K562 (cell line): ENCODE measurements at regions not wholly inside any gene's neighbourhood (a gene's known extent, or its start where the extent isn't known, plus 50 kb on each side); places are given as distances from the start of the nearest gene placed in this dataset.
A peak's percentile ranks its signal among the peaks of the same experiment; 100 is the strongest.

ENCODE experiments used
- ATAC-seq: fragments of 200-7000 bp; cut with Tn5 transposase; 3 replicates; pipeline ENCODE4 v1.9.1; 2020; ENCODE audit warnings: moderate library complexity
- BruUV-seq: library from RNA; stranded (reverse); fragments of 400-500 nt; replicated peaks from 2 replicates; lab custom pipeline; 2021; lab: Mats Ljungman, UMichigan
- CTCF ChIA-PET: fragments of 300-600 bp; formaldehyde crosslinking; extraction: SDS; loops from one replicate; lab custom pipeline; 2021; ENCODE audit warnings: low intra/inter-chr PET ratio; lab: Yijun Ruan, JAX
- POLR2A ChIA-PET: fragments of 300-600, 350-650 bp; sonication (Branson Sonifier 250); formaldehyde crosslinking; extraction: SDS; loops from one replicate; lab custom pipeline; 2021; ENCODE audit warnings: antibody characterized with exemption, inconsistent platforms; lab: Yijun Ruan, JAX
- DNase-seq, 4 experiments: peaks; one replicate each; pipeline versions ENCODE4 v3.0.0 to v3.0.0-alpha.2; 2011 to 2018; ENCODE audit warnings: low spot score in 3 of 4, mixed read lengths in 3 of 4; ENCODE audit errors: extremely low read depth in 1 of 4
- FAIRE-seq: peaks from 2 replicates; lab custom pipeline; 2011; peaks lifted over from hg19 to GRCh38; lab: Jason Lieb, UNC
- H2AFZ ChIP-seq: 2 replicates; pipeline ENCODE4 v1.6.0; 2011; ENCODE audit warnings: low read depth, low read length, control low read depth, inconsistent platforms
- H3K27ac ChIP-seq: fragments of 200-600 bp; 3 replicates; pipeline ENCODE4 v1.8.0; 2011; ENCODE audit warnings: low read depth, mild to moderate bottlenecking, control low read depth, inconsistent platforms, low read length, moderate library complexity, mixed read lengths; ENCODE audit errors: extremely low read depth
- H3K27me3 ChIP-seq, 2 experiments: fragments of 300-600 bp in 1 of 2; 2 replicates in 1 of 2; 3 replicates in 1 of 2; pipeline versions ENCODE4 v1.6.0 to v1.8.0; 2011; ENCODE audit warnings: inconsistent platforms in 2 of 2, low read length in 2 of 2, mild to moderate bottlenecking in 1 of 2, mixed read lengths in 1 of 2, moderate library complexity in 1 of 2; ENCODE audit not compliant: control insufficient read depth in 2 of 2, insufficient read depth in 2 of 2
- H3K36me3 ChIP-seq: fragments of 300-600 bp; 3 replicates; pipeline ENCODE4 v1.8.0; 2011; ENCODE audit warnings: mild to moderate bottlenecking, low read length, inconsistent platforms; ENCODE audit not compliant: control insufficient read depth, insufficient read depth
- H3K4me1 ChIP-seq, 2 experiments: fragments of 200-600 bp in 1 of 2; replicated peaks in 1 of 2; 2 replicates in 1 of 2; 3 replicates in 1 of 2; pipeline versions ENCODE4 v1.5.1 to v1.8.0; 2011; ENCODE audit warnings: inconsistent platforms in 2 of 2, low read length in 2 of 2, mild to moderate bottlenecking in 1 of 2, mixed read lengths in 1 of 2, moderate library complexity in 1 of 2; ENCODE audit not compliant: control insufficient read depth in 2 of 2, insufficient read depth in 2 of 2
- H3K4me2 ChIP-seq: 2 replicates; pipeline ENCODE4 v1.6.1; 2011; ENCODE audit warnings: low read length, control low read depth, inconsistent platforms, mixed read lengths; ENCODE audit not compliant: insufficient read depth
- H3K4me3 ChIP-seq: fragments of 200-600 bp; sonication (generic), shearing (Covaris generic); 2 replicates; pipeline ENCODE4 v1.5.1; 2016; ENCODE audit warnings: control low read depth, inconsistent platforms
- H3K79me2 ChIP-seq: fragments of 200-600 bp; 3 replicates; pipeline ENCODE4 v1.8.0; 2011; ENCODE audit warnings: low read length, inconsistent platforms; ENCODE audit not compliant: control insufficient read depth, insufficient read depth
- H3K9ac ChIP-seq, 2 experiments: 2 replicates each; pipeline versions ENCODE4 v1.6.0 to v1.6.1; 2011; ENCODE audit warnings: low read depth in 2 of 2, low read length in 2 of 2, control low read depth in 1 of 2, inconsistent platforms in 1 of 2, mild to moderate bottlenecking in 1 of 2, mixed read lengths in 1 of 2; ENCODE audit not compliant: insufficient read depth in 1 of 2
- H3K9me1 ChIP-seq: one replicate; pipeline ENCODE4 v1.6.0; 2011; ENCODE audit warnings: inconsistent platforms, mild to moderate bottlenecking, low read length, moderate library complexity; ENCODE audit not compliant: control insufficient read depth, insufficient read depth
- H3K9me3 ChIP-seq: replicated peaks from 2 replicates; pipeline ENCODE4 v1.5.1; 2011; ENCODE audit warnings: low read depth, low read length, inconsistent platforms; ENCODE audit not compliant: control insufficient read depth, insufficient read depth
- H4K20me1 ChIP-seq: replicated peaks from 2 replicates; pipeline ENCODE4 v1.6.1; 2011; ENCODE audit warnings: low read length, inconsistent platforms, mixed read lengths; ENCODE audit not compliant: control insufficient read depth, insufficient read depth
- ARNT ChIP-seq, 2 experiments: fragments of 450-650 bp; IDR thresholded peaks; 2 replicates each; pipeline ENCODE4 v1.6.1; 2016; ENCODE audit warnings: mild to moderate bottlenecking in 1 of 2
- BCLAF1 ChIP-seq, 2 experiments: fragments of 450-650 bp in 1 of 2; IDR thresholded peaks; 2 replicates each; pipeline ENCODE4 v1.6.1; 2011 to 2017; ENCODE audit warnings: low read depth in 2 of 2, antibody characterized with exemption in 1 of 2, borderline replicate concordance in 1 of 2, low read length in 1 of 2, mild to moderate bottlenecking in 1 of 2, mixed read lengths in 1 of 2; ENCODE audit not compliant: control insufficient read depth in 1 of 2
- BHLHE40 ChIP-seq: IDR thresholded peaks from 2 replicates; pipeline ENCODE4 v1.6.1; 2011; ENCODE audit warnings: low read length, improper control_type of control experiment
- CREB3 ChIP-seq: fragments of 450-650 bp; conservative IDR thresholded peaks from 2 replicates; pipeline ENCODE4 v1.6.1; 2016; ENCODE audit warnings: missing genetic modification characterization, low read depth, mild to moderate bottlenecking, missing compliant biosample characterization, moderate library complexity
- ERF ChIP-seq: fragments of 450-650 bp; formaldehyde crosslinking; IDR thresholded peaks from 2 replicates; pipeline ENCODE4 v1.4.0; 2020; ENCODE audit warnings: mild to moderate bottlenecking, mixed read lengths
- ILF3 ChIP-seq: fragments of 450-650 bp; IDR thresholded peaks from 2 replicates; pipeline ENCODE4 v1.6.1; 2018; ENCODE audit warnings: antibody characterized with exemption, mild to moderate bottlenecking, moderate library complexity, borderline replicate concordance
- PHF8 ChIP-seq: fragments of 200-600 bp; sonication (generic); IDR thresholded peaks from 2 replicates; pipeline ENCODE4 v1.6.1; 2012; ENCODE audit warnings: mixed run types, mild to moderate bottlenecking, inconsistent platforms, low read length, moderate library complexity, borderline replicate concordance
- POLR3A ChIP-seq: IDR thresholded peaks from 2 replicates; pipeline ENCODE4 v1.6.1; 2011; ENCODE audit warnings: borderline replicate concordance, mild to moderate bottlenecking, moderate library complexity; ENCODE audit not compliant: insufficient read length, insufficient read depth; ENCODE audit errors: extremely low read depth
- U2AF1 ChIP-seq: fragments of 200-400 bp; formaldehyde crosslinking; optimal IDR thresholded peaks from 2 replicates; pipeline ENCODE3; 2017; ENCODE audit warnings: mild to moderate bottlenecking, low read depth, low read length, moderate library complexity
- ZNF280A ChIP-seq: fragments of 450-650 bp; IDR thresholded peaks from 2 replicates; pipeline ENCODE4 v1.6.1; 2018; ENCODE audit warnings: mild to moderate bottlenecking, low read depth; ENCODE audit not compliant: partially characterized antibody
- ZNF316 ChIP-seq: fragments of 450-650 bp; IDR thresholded peaks from 2 replicates; pipeline ENCODE4 v1.6.1; 2016
- WGBS: fragments of 100-300 bp; shearing (Covaris generic); methylation state at CpG from one replicate; pipeline ENCODE4 v1.1.6; 2016; ENCODE audit warnings: low coverage, mixed read lengths; ENCODE audit not compliant: insufficient coverage; ENCODE audit errors: missing lambda C conversion rate; 5-methylcytosine and 5-hydroxymethylcytosine counted together
- in situ Hi-C: fragments of 300-500 bp; cut with MboI; formaldehyde crosslinking; loops from 4 replicates; pipeline ENCODE4 v1.15.0; 2018; ENCODE audit warnings: inconsistent platforms, mixed read lengths
- intact Hi-C: fragments of 100-400 bp; cut with micrococcal nuclease; formaldehyde crosslinking; loops from 2 replicates; pipeline ENCODE4 v1.14.2; 2022

- Histone ChIP-seq H3K9me3 (no peaks in the 10 kb centered on the region; the same call in 1 of the 2 replicates), H3K9me1 (no peaks in the 10 kb centered on the region), H3K4me3 (no peak overlapping the region), H3K27ac (no peak overlapping the region), H3K9ac (no peak overlapping the region), H3K36me3 (no peaks in the 10 kb centered on the region), H3K4me2 (no peak overlapping the region), H3K27me3 (no peaks in the 10 kb centered on the region), H3K79me2 (no peaks in the 10 kb centered on the region), H2AFZ (no peak overlapping the region), H3K4me1 (no peaks in the 10 kb centered on the region), H4K20me1 (no peaks in the 10 kb centered on the region)
- no peak for FAIRE-seq
- in situ Hi-C loops: no loop called here
- TF ChIP-seq ZNF280A (no peak), ZNF316 (peak; percentile 12; the same call in 1 of the 2 replicates), ILF3 (no peak), ARNT (IDR thresholded peaks at IDR 0.05) (no peak)
- intact Hi-C loops: no loop called here
- ChIA-PET POLR2A (no interaction called here), CTCF (no interaction called here)
- BruUV-seq: no TSS peak
- DNase-seq: no peak
- ATAC-seq: no peak
These were observed 535.2 kb upstream of the CLINT1 start for GRCh38 chr5:158394102-158394501.

- Histone ChIP-seq H3K4me2 (no peak overlapping the region), H3K9me3 (no peaks in the 10 kb centered on the region; the same call in 1 of the 2 replicates), H3K27ac (no peak overlapping the region), H3K4me1 (no peaks in the 10 kb centered on the region), H2AFZ (no peak overlapping the region), H3K9me1 (no peaks in the 10 kb centered on the region), H3K9ac (no peak overlapping the region), H4K20me1 (no peaks in the 10 kb centered on the region), H3K36me3 (no peaks in the 10 kb centered on the region), H3K4me3 (no peak overlapping the region), H3K79me2 (no peaks in the 10 kb centered on the region), H3K27me3 (no peaks in the 10 kb centered on the region)
- FAIRE-seq (no peak), ATAC-seq (no peak), DNase-seq (no peak)
- intact Hi-C loops: no loop called here
- in situ Hi-C loops: no loop called here
- BruUV-seq: no TSS peak
- POLR2A ChIA-PET: no interaction called here
- CTCF ChIA-PET: no interaction called here
- WGBS: 0% methylated on average over 3 of the region's 3 CpGs
- TF ChIP-seq CREB3 (tag): no peak
- TF ChIP-seq U2AF1: no peak
- TF ChIP-seq BCLAF1 (IDR thresholded peaks at IDR 0.05; ENCODE audit: borderline replicate concordance in 1 of 2, control insufficient read depth in 1 of 2, low read depth in 2 of 2, low read length in 1 of 2): no peak
- no peak for TF ChIP-seq BHLHE40
- TF ChIP-seq ERF (CRISPR knock-in tag): no peak
- TF ChIP-seq POLR3A: no peak
- no peak for TF ChIP-seq PHF8
These were observed 534.5 kb upstream of the CLINT1 start for GRCh38 chr5:158393457-158393856.
